ENCODE measurements at regions not wholly inside any gene's neighbourhood (a gene's known extent, or its start where the extent isn't known, plus 50 kb on each side); places are given as distances from the start of the nearest gene placed in this dataset.

- BruUV-seq (replicated peaks), result no TSS peak
- H3K36me3 ChIP-seq (ENCODE audit: control insufficient read depth, insufficient read depth, low read length), result no peaks in the 10 kb centered on the region
- H3K4me1 ChIP-seq, result no peaks in the 10 kb centered on the region
- Mint-ChIP-seq H3K27me3 (ENCODE audit: insufficient read depth, unreplicated experiment) (no peaks in the 10 kb centered on the region), H3K4me3 (ENCODE audit: unreplicated experiment) (no peak overlapping the region), H3K4me1 (ENCODE audit: low read depth, unreplicated experiment) (no peaks in the 10 kb centered on the region), H3K27ac (ENCODE audit: unreplicated experiment) (no peak overlapping the region), H3K36me3 (ENCODE audit: insufficient read depth, unreplicated experiment) (no peaks in the 10 kb centered on the region), H3K9me3 (ENCODE audit: unreplicated experiment) (no peaks in the 10 kb centered on the region)
- no peaks in the 10 kb centered on the region for H3K9me3 ChIP-seq
- DNase-seq, result no peak
- CTCF ChIA-PET, result no interaction called here
- H3K4me3 ChIP-seq (ENCODE audit: low read depth, low read length), result no peak overlapping the region
- POLR2A ChIA-PET, result no interaction called here
- TF ChIP-seq CTCF (IDR thresholded peaks at IDR 0.05; ENCODE audit: insufficient read depth in 1 of 2, low read depth in 1 of 2, low read length in 1 of 2, severe bottlenecking in 1 of 2, unreplicated experiment in 1 of 2), result no peak
- H3K27me3 ChIP-seq (replicated peaks; ENCODE audit: control insufficient read depth, insufficient read depth, low read length), result no peaks in the 10 kb centered on the region
- intact Hi-C loops (cut with micrococcal nuclease; ENCODE audit: unreplicated experiment), result loop anchor here (10.0 kb wide), 1 partner anchor 566 kb away; no protein-coding TSS in a partner anchor
Observed at GRCh38 chr3:153760948-153761347, 360.2 kb upstream of the ARHGEF26 start.

- no peaks in the 10 kb centered on the region for H3K9me3 ChIP-seq
- DNase-seq, result no peak
- Mint-ChIP-seq H3K36me3 (ENCODE audit: insufficient read depth, unreplicated experiment) (no peaks in the 10 kb centered on the region), H3K27ac (ENCODE audit: unreplicated experiment) (no peak overlapping the region), H3K4me3 (ENCODE audit: unreplicated experiment) (no peak overlapping the region), H3K9me3 (ENCODE audit: unreplicated experiment) (no peaks in the 10 kb centered on the region), H3K27me3 (ENCODE audit: insufficient read depth, unreplicated experiment) (no peaks in the 10 kb centered on the region), H3K4me1 (ENCODE audit: low read depth, unreplicated experiment) (no peaks in the 10 kb centered on the region)
- H3K27me3 ChIP-seq (replicated peaks; ENCODE audit: control insufficient read depth, insufficient read depth, low read length), result no peaks in the 10 kb centered on the region
- no peaks in the 10 kb centered on the region for H3K36me3 ChIP-seq (ENCODE audit: control insufficient read depth, insufficient read depth, low read length)
- ChIA-PET POLR2A (no interaction called here), CTCF (no interaction called here)
- intact Hi-C loops (cut with micrococcal nuclease; ENCODE audit: unreplicated experiment), result loop anchor here (10.0 kb wide), 1 partner anchor 568 kb away; no protein-coding TSS in a partner anchor
- H3K4me1 ChIP-seq, result no peaks in the 10 kb centered on the region
- BruUV-seq (replicated peaks), result no TSS peak
- H3K4me3 ChIP-seq (ENCODE audit: low read depth, low read length), result no peak overlapping the region
- no peak for TF ChIP-seq CTCF (IDR thresholded peaks at IDR 0.05; ENCODE audit: insufficient read depth in 1 of 2, low read depth in 1 of 2, low read length in 1 of 2, severe bottlenecking in 1 of 2, unreplicated experiment in 1 of 2)
Observed at GRCh38 chr3:153762411-153763235, 358.6 kb upstream of the ARHGEF26 start.

GRCh38 chr3:153767601-153768560 is 353.3 kb upstream of the ARHGEF26 start:
- ChIA-PET POLR2A (no interaction called here), CTCF (interaction anchor here (0.6 to 1.2 kb wide), 2 partner anchors 21 to 324 kb away, joined by 3 read pairs; no protein-coding TSS in a partner anchor)
- H3K27me3 Mint-ChIP-seq (ENCODE audit: insufficient read depth, unreplicated experiment), result peaks cover 7% of the 10 kb centered on the region

More at GRCh38 chr3:153767601-153768560, 353.3 kb upstream of the ARHGEF26 start:
- Mint-ChIP-seq H3K4me1 (ENCODE audit: low read depth, unreplicated experiment) (no peaks in the 10 kb centered on the region), H3K9me3 (ENCODE audit: unreplicated experiment) (peaks cover 15% of the 10 kb centered on the region), H3K4me3 (ENCODE audit: unreplicated experiment) (no peak overlapping the region), H3K27ac (ENCODE audit: unreplicated experiment) (no peak overlapping the region), H3K36me3 (ENCODE audit: insufficient read depth, unreplicated experiment) (no peaks in the 10 kb centered on the region)
- DNase-seq, result no peak
- H3K36me3 ChIP-seq (ENCODE audit: control insufficient read depth, insufficient read depth, low read length), result no peaks in the 10 kb centered on the region
- TF ChIP-seq CTCF (IDR thresholded peaks at IDR 0.05; ENCODE audit: insufficient read depth in 1 of 2, low read depth in 1 of 2, low read length in 1 of 2, severe bottlenecking in 1 of 2, unreplicated experiment in 1 of 2), result no peak
- intact Hi-C loops (cut with micrococcal nuclease; ENCODE audit: unreplicated experiment), result loop anchor here (1.0 to 10.0 kb wide), 4 partner anchors 173 to 741 kb away; no protein-coding TSS in a partner anchor
- no TSS peak for BruUV-seq (replicated peaks)
- no peaks in the 10 kb centered on the region for H3K4me1 ChIP-seq
- H3K9me3 ChIP-seq, result peaks cover 8% of the 10 kb centered on the region
- no peaks in the 10 kb centered on the region for H3K27me3 ChIP-seq (replicated peaks; ENCODE audit: control insufficient read depth, insufficient read depth, low read length)
- no peak overlapping the region for H3K4me3 ChIP-seq (ENCODE audit: low read depth, low read length)

All from Caco-2 (cell line).